MM.1S (cell line): ENCODE measurements at regions not wholly inside any gene's neighbourhood (a gene's known extent, or its start where the extent isn't known, plus 50 kb on each side); places are given as distances from the start of the nearest gene placed in this dataset.

Experiments used
- DNase-seq: peaks from one replicate; pipeline ENCODE4 v3.0.0-alpha.2; 2015
- H2AFZ ChIP-seq: fragments of 300-600 bp; sonication (generic); 2 replicates; pipeline ENCODE4 v1.6.0; 2016; ENCODE audit warnings: antibody characterized with exemption, low read length
- H3F3A ChIP-seq: fragments of 300-600 bp; sonication (generic); 2 replicates; pipeline ENCODE4 v1.6.1; 2016; ENCODE audit warnings: mild to moderate bottlenecking, antibody characterized with exemption, low read length, moderate library complexity, mixed read lengths; ENCODE audit not compliant: insufficient read depth
- H3K27ac ChIP-seq: fragments of 300-600 bp; sonication (generic); 2 replicates; pipeline ENCODE4 v1.5.1; 2016; ENCODE audit warnings: mild to moderate bottlenecking, low read length
- H3K27me3 ChIP-seq: fragments of 300-600 bp; sonication (generic); replicated peaks from 2 replicates; pipeline ENCODE4 v1.6.0; 2016; ENCODE audit warnings: low read length; ENCODE audit not compliant: insufficient read depth
- H3K36me3 ChIP-seq: fragments of 300-600 bp; sonication (generic); replicated peaks from 2 replicates; pipeline ENCODE4 v1.6.1; 2016; ENCODE audit warnings: mild to moderate bottlenecking, low read length, mixed read lengths; ENCODE audit not compliant: insufficient read depth
- H3K4me1 ChIP-seq: fragments of 300-600 bp; sonication (generic); 2 replicates; pipeline ENCODE4 v1.6.1; 2016; ENCODE audit warnings: low read length, mixed read lengths
- H3K4me2 ChIP-seq: fragments of 300-600 bp; sonication (generic); 2 replicates; pipeline ENCODE4 v1.6.0; 2016; ENCODE audit warnings: low read depth, low read length
- H3K4me3 ChIP-seq: fragments of 300-600 bp; sonication (generic); 2 replicates; pipeline ENCODE4 v1.5.1; 2016; ENCODE audit warnings: low read length, mixed read lengths
- H3K79me2 ChIP-seq: fragments of 300-600 bp; sonication (generic); 2 replicates; pipeline ENCODE4 v1.6.1; 2016; ENCODE audit warnings: mixed run types, low read length, mixed read lengths
- H3K9ac ChIP-seq: fragments of 300-600 bp; sonication (generic); 2 replicates; pipeline ENCODE4 v1.6.1; 2016; ENCODE audit warnings: low read length, mixed read lengths
- H3K9me2 ChIP-seq: fragments of 300-600 bp; sonication (generic); replicated peaks from 2 replicates; pipeline ENCODE4 v1.6.1; 2016; ENCODE audit warnings: mild to moderate bottlenecking, low read length, mixed read lengths; ENCODE audit not compliant: insufficient read depth
- H3K9me3 ChIP-seq: fragments of 300-600 bp; sonication (generic); replicated peaks from 2 replicates; pipeline ENCODE4 v1.6.1; 2016; ENCODE audit warnings: mild to moderate bottlenecking, low read length, mixed read lengths; ENCODE audit not compliant: insufficient read depth
- H4K20me1 ChIP-seq: fragments of 300-600 bp; sonication (generic); 2 replicates; pipeline ENCODE4 v1.6.1; 2016; ENCODE audit warnings: mild to moderate bottlenecking, low read length, moderate library complexity, mixed read lengths; ENCODE audit not compliant: insufficient read depth
- CTCF ChIP-seq: fragments of 300-600 bp; sonication (generic); IDR thresholded peaks from 2 replicates; pipeline ENCODE4 v1.5.1; 2016; ENCODE audit warnings: antibody characterized with exemption, low read length, mixed read lengths
- EZH2 ChIP-seq: fragments of 300-600 bp; sonication (generic); optimal IDR thresholded peaks from 2 replicates; pipeline ENCODE3; 2017; ENCODE audit warnings: low read depth, mild to moderate bottlenecking, antibody characterized with exemption, low read length, mixed read lengths
- EZH2phosphoT487 ChIP-seq: fragments of 300-600 bp; sonication (generic); IDR thresholded peaks from 2 replicates; pipeline ENCODE4 v1.6.1; 2018; ENCODE audit warnings: antibody characterized with exemption, low read length

- TF ChIP-seq EZH2phosphoT487 (no peak), EZH2 (no peak), CTCF (no peak)
- Histone ChIP-seq H3K27ac (no peak overlapping the region), H3K4me1 (no peaks in the 10 kb centered on the region), H4K20me1 (no peaks in the 10 kb centered on the region), H3K27me3 (no peaks in the 10 kb centered on the region), H3K9me3 (no peaks in the 10 kb centered on the region), H3K4me2 (no peak overlapping the region), H3K9me2 (no peaks in the 10 kb centered on the region), H3K36me3 (peaks cover 3% of the 10 kb centered on the region; the same call in 1 of the 2 replicates), H3F3A (no peaks in the 10 kb centered on the region), H3K4me3 (no peak overlapping the region), H3K79me2 (no peaks in the 10 kb centered on the region), H3K9ac (no peak overlapping the region), H2AFZ (no peak overlapping the region)
- no peak for DNase-seq
These were observed 159.0 kb upstream of the RIPOR2 start for GRCh38 chr6:25094726-25095125.

DNA sequence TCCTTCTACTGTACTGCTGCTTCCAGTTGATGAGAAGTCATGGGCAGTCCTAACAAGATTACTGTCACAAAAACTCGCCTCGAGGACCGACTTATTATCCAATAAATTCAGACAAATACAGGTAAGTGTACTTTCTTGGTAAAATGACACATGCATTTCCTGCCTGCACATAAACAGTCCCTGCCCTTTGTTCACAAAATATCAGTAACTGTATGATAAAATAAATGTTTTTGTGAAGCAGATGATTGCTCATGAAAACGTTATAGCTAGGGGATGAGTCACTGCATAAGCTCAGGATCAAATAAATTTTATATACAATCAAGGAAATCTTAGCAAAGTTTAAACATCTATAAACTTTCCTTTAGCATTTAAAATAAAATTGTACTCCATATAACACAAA is 164.5 kb upstream of the RIPOR2 start:
- Histone ChIP-seq H3K4me3 (no peak overlapping the region), H4K20me1 (no peaks in the 10 kb centered on the region), H3K9me3 (no peaks in the 10 kb centered on the region), H3K9ac (no peak overlapping the region), H2AFZ (no peak overlapping the region), H3F3A (no peaks in the 10 kb centered on the region), H3K27me3 (no peaks in the 10 kb centered on the region), H3K4me1 (no peaks in the 10 kb centered on the region), H3K9me2 (no peaks in the 10 kb centered on the region), H3K79me2 (no peaks in the 10 kb centered on the region), H3K4me2 (no peak overlapping the region), H3K36me3 (no peaks in the 10 kb centered on the region), H3K27ac (no peak overlapping the region)
- no peak for TF ChIP-seq EZH2phosphoT487
- no peak for TF ChIP-seq CTCF
- TF ChIP-seq EZH2: no peak
- no peak for DNase-seq

DNA sequence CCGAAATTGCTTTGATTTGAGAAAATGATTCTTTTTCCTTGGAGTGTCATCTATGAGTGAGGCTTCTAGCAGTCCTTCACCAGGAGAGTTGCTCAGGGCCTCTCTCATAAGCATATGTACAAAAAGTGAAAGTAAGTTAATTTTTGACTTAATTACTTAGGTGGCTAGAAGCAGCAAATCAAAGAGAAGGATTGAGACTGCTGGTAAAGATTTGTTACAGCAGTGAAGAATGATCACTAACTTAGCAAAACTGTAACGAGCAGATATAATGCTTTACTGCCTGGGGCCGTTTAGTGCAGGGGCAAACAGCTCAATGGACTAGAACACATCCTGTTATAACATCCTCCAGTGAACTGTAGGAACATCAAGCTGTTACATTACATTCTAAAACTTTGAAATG is 167.8 kb upstream of the RIPOR2 start:
- no peak for TF ChIP-seq EZH2phosphoT487
- TF ChIP-seq EZH2: no peak
- no peak for TF ChIP-seq CTCF
- Histone ChIP-seq H2AFZ (no peak overlapping the region), H3K27ac (no peak overlapping the region), H3K27me3 (no peaks in the 10 kb centered on the region), H3K4me3 (no peak overlapping the region), H3K36me3 (peaks cover 18% of the 10 kb centered on the region; the same call in 1 of the 2 replicates), H3F3A (peaks cover 6% of the 10 kb centered on the region; the same call in 1 of the 2 replicates), H3K4me2 (no peak overlapping the region), H3K9me3 (no peaks in the 10 kb centered on the region), H3K79me2 (no peaks in the 10 kb centered on the region), H3K9me2 (no peaks in the 10 kb centered on the region), H3K4me1 (peaks cover 22% of the 10 kb centered on the region), H4K20me1 (no peaks in the 10 kb centered on the region), H3K9ac (no peak overlapping the region)
- no peak for DNase-seq
